Endothelial cell of umbilical vein (primary cell): ENCODE measurements at regions not wholly inside any gene's neighbourhood (a gene's known extent, or its start where the extent isn't known, plus 50 kb on each side); places are given as distances from the start of the nearest gene placed in this dataset.

Experiments
- CTCF ChIP-seq, 2 donors: IDR thresholded peaks; 1 replicate in 1 of 2; 2 replicates in 1 of 2; pipeline ENCODE4 v1.5.1; 2011; ENCODE audit warnings: low read length in 2 of 2, mild to moderate bottlenecking in 2 of 2, moderate library complexity in 2 of 2, control low read depth in 1 of 2, inconsistent platforms in 1 of 2, low read depth in 1 of 2; ENCODE audit not compliant: insufficient read depth in 1 of 2; ENCODE audit errors: extremely low read depth in 1 of 2
- MAX ChIP-seq: IDR thresholded peaks from 2 replicates; pipeline ENCODE4 v1.6.1; 2011; ENCODE audit not compliant: insufficient read depth, insufficient read length
- POLR2A ChIP-seq: IDR thresholded peaks from 2 replicates; pipeline ENCODE4 v1.6.1; 2012; ENCODE audit warnings: low read depth, mild to moderate bottlenecking, control low read depth, low read length
- POLR2AphosphoS5 ChIP-seq: IDR thresholded peaks from 2 replicates; pipeline ENCODE4 v1.6.1; 2012; ENCODE audit warnings: low read depth, mild to moderate bottlenecking, control low read depth, low read length, moderate library complexity; ENCODE audit not compliant: insufficient read depth

GRCh38 chr13:89603187-89603586 is 1744.3 kb upstream of the MIR17HG start:
- TF ChIP-seq POLR2A (no peak), CTCF (IDR thresholded peaks at IDR 0.05; ENCODE audit: extremely low read depth in 1 of 2, insufficient read depth in 1 of 2, low read depth in 1 of 2, low read length in 2 of 2) (no peak), POLR2AphosphoS5 (no peak), MAX (no peak)
